ENCODE measurements at regions not wholly inside any gene's neighbourhood (a gene's known extent, or its start where the extent isn't known, plus 50 kb on each side); places are given as distances from the start of the nearest gene placed in this dataset.

DNA sequence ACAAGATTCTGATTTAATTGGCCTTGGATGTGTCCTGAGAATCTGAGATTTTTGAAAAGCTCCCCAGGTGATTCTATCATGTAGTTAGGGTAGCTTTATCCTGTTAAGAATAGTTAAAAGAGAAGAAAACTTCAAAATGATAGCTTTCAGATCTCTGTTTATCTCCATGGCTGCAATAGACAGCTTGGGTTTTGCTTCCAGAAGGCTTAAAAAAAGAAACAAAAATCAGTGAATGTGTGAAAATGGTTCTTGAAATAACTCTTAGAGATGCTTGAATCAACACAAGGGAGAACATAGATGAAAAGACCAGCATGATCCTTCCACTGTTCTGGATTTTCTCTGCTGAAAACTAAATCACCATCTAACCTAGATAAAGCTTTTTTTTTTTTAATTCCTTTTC, 60.8 kb upstream of the TMC3 start:
- Histone ChIP-seq H3K9me3 (ENCODE audit: control insufficient read depth, low read length) (no peaks in the 10 kb centered on the region), H3K4me1 (ENCODE audit: control insufficient read depth, insufficient read depth, low read length, poor library complexity, severe bottlenecking) (no peaks in the 10 kb centered on the region), H3K36me3 (ENCODE audit: control insufficient read depth, insufficient read depth, low read length) (no peaks in the 10 kb centered on the region), H3K27ac (ENCODE audit: low read depth, low read length, severe bottlenecking) (no peak overlapping the region), H3K4me3 (ENCODE audit: extremely low read depth, insufficient read depth, low read length, poor library complexity, severe bottlenecking) (no peak overlapping the region)

DNA sequence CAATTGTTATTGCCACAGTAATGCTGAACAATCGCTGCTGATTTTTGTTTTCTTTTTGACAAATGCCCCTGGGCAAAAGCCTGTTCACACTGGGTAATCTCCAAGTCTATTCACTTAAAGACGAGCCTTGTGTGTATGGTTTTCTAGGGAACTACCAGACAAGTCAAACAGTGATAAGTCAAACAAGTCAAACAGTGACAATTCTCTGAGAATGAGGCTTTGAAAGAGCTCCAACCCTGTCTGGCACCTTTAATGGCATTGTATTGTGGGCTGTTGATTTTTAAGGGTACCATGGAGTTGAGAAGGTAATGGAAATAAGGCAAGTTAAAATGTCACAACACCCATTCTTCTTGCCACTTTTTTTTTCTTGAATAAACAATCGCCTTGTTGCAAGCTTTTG, 59.4 kb upstream of the TMC3 start:
- Histone ChIP-seq H3K27ac (ENCODE audit: low read depth, low read length, severe bottlenecking) (no peak overlapping the region), H3K4me3 (ENCODE audit: extremely low read depth, insufficient read depth, low read length, poor library complexity, severe bottlenecking) (no peak overlapping the region), H3K4me1 (ENCODE audit: control insufficient read depth, insufficient read depth, low read length, poor library complexity, severe bottlenecking) (no peaks in the 10 kb centered on the region), H3K36me3 (ENCODE audit: control insufficient read depth, insufficient read depth, low read length) (no peaks in the 10 kb centered on the region), H3K9me3 (ENCODE audit: control insufficient read depth, low read length) (no peaks in the 10 kb centered on the region)
- WGBS, 2 experiments (ENCODE audit: insufficient coverage in 2 of 2) = 100% methylated on average over 1 of the region's 3 CpGs; no CpG with 5 or more reads in 1 of the 2 experiments

DNA sequence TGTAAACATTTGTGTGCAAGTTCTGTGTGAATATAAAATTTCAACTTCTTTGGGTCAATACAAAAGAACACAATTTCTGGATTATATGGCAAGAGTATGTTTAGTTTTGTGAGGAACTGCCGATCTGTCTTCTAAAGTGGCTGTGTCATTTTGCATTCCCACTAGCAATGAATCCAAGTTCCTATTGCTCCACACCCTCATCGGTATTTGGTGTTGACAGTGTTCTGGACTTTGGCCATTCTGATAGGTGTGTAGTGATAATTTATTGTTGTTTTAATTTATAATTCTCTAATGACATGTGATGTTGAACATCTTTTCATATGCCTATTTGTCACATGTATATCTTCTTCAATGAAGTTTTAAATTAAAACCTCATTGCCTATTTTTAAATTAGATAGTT, 58.2 kb upstream of the TMC3 start:
- no peaks in the 10 kb centered on the region for H3K4me1 ChIP-seq (ENCODE audit: control insufficient read depth, insufficient read depth, low read length, poor library complexity, severe bottlenecking)
- H3K36me3 ChIP-seq (ENCODE audit: control insufficient read depth, insufficient read depth, low read length) = no peaks in the 10 kb centered on the region
- no peak overlapping the region for H3K27ac ChIP-seq (ENCODE audit: low read depth, low read length, severe bottlenecking)
- H3K9me3 ChIP-seq (ENCODE audit: control insufficient read depth, low read length) = no peaks in the 10 kb centered on the region
- H3K4me3 ChIP-seq (ENCODE audit: extremely low read depth, insufficient read depth, low read length, poor library complexity, severe bottlenecking) = no peak overlapping the region
- 83% methylated on average over 1 of the region's 2 CpGs; no CpG with 5 or more reads in 1 of the 2 experiments for WGBS, 2 experiments (ENCODE audit: insufficient coverage in 2 of 2)

DNA sequence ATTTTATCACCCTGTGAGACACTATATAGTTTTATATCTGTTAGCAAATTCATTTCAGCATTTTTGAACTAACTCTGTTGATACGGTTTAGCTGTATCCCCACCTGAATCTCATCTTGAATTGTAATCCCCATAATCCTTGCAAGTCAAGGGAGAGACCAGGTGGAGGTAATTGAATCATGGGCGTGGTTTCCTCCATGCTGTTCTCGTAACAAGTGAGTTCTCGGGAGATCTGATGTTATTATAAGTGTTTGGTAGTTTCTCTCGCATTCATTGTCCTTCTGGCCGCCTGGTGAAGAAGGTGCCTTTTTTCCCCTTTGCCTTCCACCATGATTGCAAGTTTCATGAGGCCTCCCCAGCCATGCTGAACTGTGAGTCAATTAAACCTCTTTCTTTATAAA, 53.2 kb upstream of the TMC3 start:
- H3K4me3 ChIP-seq (ENCODE audit: extremely low read depth, insufficient read depth, low read length, poor library complexity, severe bottlenecking) = no peak overlapping the region
- no peak overlapping the region for H3K27ac ChIP-seq (ENCODE audit: low read depth, low read length, severe bottlenecking)
- 86% methylated on average over 4 of the region's 6 CpGs; no CpG with 5 or more reads in 1 of the 2 experiments for WGBS, 2 experiments (ENCODE audit: insufficient coverage in 2 of 2)

DNA sequence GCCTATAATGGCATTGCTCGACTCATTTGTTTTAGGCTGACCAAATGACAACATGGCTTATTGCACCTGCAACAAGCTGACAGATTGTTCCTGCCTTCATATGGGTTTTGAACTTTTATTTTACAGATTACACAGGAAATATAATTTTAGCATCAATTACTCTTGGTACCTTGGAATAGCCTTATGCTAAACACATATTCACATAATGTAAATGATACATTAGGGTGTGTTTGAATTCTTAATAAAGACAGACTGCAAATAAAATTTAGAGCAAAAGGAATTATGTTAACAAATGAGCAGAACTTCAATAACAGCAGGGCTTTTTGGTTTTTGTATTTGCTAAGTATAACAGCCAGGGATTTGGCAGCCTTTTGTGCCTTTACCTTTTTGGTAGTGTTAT, 51.9 kb upstream of the TMC3 start:
- Histone ChIP-seq H3K4me1 (ENCODE audit: control insufficient read depth, insufficient read depth, low read length, poor library complexity, severe bottlenecking) (no peaks in the 10 kb centered on the region), H3K4me3 (ENCODE audit: extremely low read depth, insufficient read depth, low read length, poor library complexity, severe bottlenecking) (no peak overlapping the region), H3K36me3 (ENCODE audit: control insufficient read depth, insufficient read depth, low read length) (no peaks in the 10 kb centered on the region), H3K9me3 (ENCODE audit: control insufficient read depth, low read length) (no peaks in the 10 kb centered on the region), H3K27ac (ENCODE audit: low read depth, low read length, severe bottlenecking) (no peak overlapping the region)
- WGBS, 2 experiments (ENCODE audit: insufficient coverage in 2 of 2) = 83% methylated on average over 1 of the region's 1 CpG; no CpG with 5 or more reads in 1 of the 2 experiments

More for the DNA sequence above, 53.2 kb upstream of the TMC3 start:
- no peaks in the 10 kb centered on the region for H3K36me3 ChIP-seq (ENCODE audit: control insufficient read depth, insufficient read depth, low read length)
- H3K4me1 ChIP-seq (ENCODE audit: control insufficient read depth, insufficient read depth, low read length, poor library complexity, severe bottlenecking) = no peaks in the 10 kb centered on the region
- H3K9me3 ChIP-seq (ENCODE audit: control insufficient read depth, low read length) = no peaks in the 10 kb centered on the region
